Common myeloid progenitor, CD34-positive (primary cell): ENCODE measurements at regions not wholly inside any gene's neighbourhood (a gene's known extent, or its start where the extent isn't known, plus 50 kb on each side); places are given as distances from the start of the nearest gene placed in this dataset.

ENCODE experiments used
- CTCF ChIA-PET: fragments of 350-600 bp; sonication (Branson Sonifier 250); formaldehyde crosslinking; loops from one replicate; lab custom pipeline; 2021; ENCODE audit warnings: antibody characterized with exemption; lab: Charles Lee
- POLR2A ChIA-PET: fragments of 350-600 bp; sonication (Branson Sonifier 250); formaldehyde crosslinking; loops from one replicate; lab custom pipeline; 2021; ENCODE audit warnings: antibody characterized with exemption; lab: Charles Lee
- DNase-seq, 3 donors: peaks; one replicate each; pipeline versions ENCODE4 v3.0.0 to v3.0.0-alpha.2; 2013
- H3K27ac ChIP-seq, 2 experiments: 1 replicate in 1 of 2; 2 replicates in 1 of 2; pipeline ENCODE4 v1.7.0; 2013; ENCODE audit warnings: inconsistent platforms in 2 of 2, low read length in 2 of 2, mild to moderate bottlenecking in 2 of 2, low read depth in 1 of 2, moderate library complexity in 1 of 2; ENCODE audit not compliant: severe bottlenecking in 2 of 2, insufficient read depth in 1 of 2, poor library complexity in 1 of 2
- H3K27me3 ChIP-seq, 5 experiments: replicated peaks in 2 of 5; 1 replicate in 3 of 5; 2 replicates in 2 of 5; pipeline versions ENCODE4 v1.6.1 to v1.7.0; 2013; ENCODE audit warnings: low read length in 4 of 5, mild to moderate bottlenecking in 2 of 5, moderate library complexity in 2 of 5, inconsistent platforms in 1 of 5; ENCODE audit not compliant: insufficient read depth in 5 of 5, control insufficient read depth in 4 of 5
- H3K36me3 ChIP-seq, 4 experiments: 1 replicate in 2 of 4; 2 replicates in 2 of 4; pipeline versions ENCODE4 v1.6.1 to v1.7.0; 2013; ENCODE audit warnings: low read length in 3 of 4, control low read depth in 1 of 4, mild to moderate bottlenecking in 1 of 4; ENCODE audit not compliant: control insufficient read depth in 4 of 4, insufficient read depth in 4 of 4
- H3K4me1 ChIP-seq, 4 experiments: 1 replicate in 3 of 4; 2 replicates in 1 of 4; pipeline versions ENCODE4 v1.6.1 to v1.7.1; 2013; ENCODE audit warnings: low read length in 3 of 4, mild to moderate bottlenecking in 3 of 4, control low read depth in 1 of 4, inconsistent platforms in 1 of 4, moderate library complexity in 1 of 4; ENCODE audit not compliant: control insufficient read depth in 4 of 4, insufficient read depth in 4 of 4; ENCODE audit errors: control extremely low read depth in 1 of 4
- H3K4me3 ChIP-seq, 7 experiments: 1 replicate in 4 of 7; 2 replicates in 3 of 7; pipeline versions ENCODE4 v1.5.1 to v1.7.0; 2013; ENCODE audit warnings: mild to moderate bottlenecking in 7 of 7, low read length in 6 of 7, moderate library complexity in 6 of 7, inconsistent platforms in 2 of 7, low read depth in 2 of 7, control low read depth in 1 of 7; ENCODE audit not compliant: insufficient read depth in 4 of 7, control insufficient read depth in 1 of 7; ENCODE audit errors: extremely low read depth in 1 of 7
- H3K9me3 ChIP-seq, 5 experiments: 1 replicate in 4 of 5; 2 replicates in 1 of 5; pipeline versions ENCODE4 v1.6.1 to v1.7.1; 2013; ENCODE audit warnings: low read length in 4 of 5, mild to moderate bottlenecking in 2 of 5, inconsistent platforms in 1 of 5, low read depth in 1 of 5, moderate library complexity in 1 of 5; ENCODE audit not compliant: control insufficient read depth in 4 of 5, insufficient read depth in 2 of 5; ENCODE audit errors: control extremely low read depth in 1 of 5
- WGBS: methylation state at CpG from one replicate; pipeline ENCODE4 v1.1.5; 2013; ENCODE audit not compliant: insufficient coverage; 5-methylcytosine and 5-hydroxymethylcytosine counted together

DNA sequence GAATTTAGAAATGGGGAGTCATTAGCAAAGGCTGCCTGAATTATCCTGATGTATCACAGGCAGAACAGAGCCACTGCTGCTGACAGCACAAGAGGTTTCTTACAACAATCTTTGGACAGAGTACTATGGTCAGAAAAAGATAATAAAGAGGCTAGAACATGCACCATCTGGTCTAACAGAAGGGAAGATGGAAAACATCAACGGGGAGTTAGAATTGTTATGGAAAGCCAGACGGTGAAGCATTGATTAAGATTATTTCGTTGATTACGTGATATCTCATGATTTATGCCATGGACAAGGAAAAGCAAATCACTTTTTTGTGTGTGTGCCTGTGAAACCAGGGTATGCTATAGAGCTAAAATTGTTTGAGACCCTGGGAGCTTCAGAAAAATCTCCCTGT is 409.4 kb upstream of the ETAA1 start:
- WGBS: 97% methylated on average over 3 of the region's 4 CpGs
- Histone ChIP-seq H3K4me3 (no peak overlapping the region), H3K36me3 (no peaks in the 10 kb centered on the region), H3K9me3 (no peaks in the 10 kb centered on the region), H3K4me1 (no peaks in the 10 kb centered on the region), H3K27me3 (no peaks in the 10 kb centered on the region), H3K27ac (no peak overlapping the region)
- DNase-seq: no peak
- ChIA-PET CTCF (no interaction called here), POLR2A (no interaction called here)

GRCh38 chr2:66994654-66995053 is 402.5 kb upstream of the ETAA1 start:
- H3K9me3 ChIP-seq: peaks cover 0 to 1% (median 0%) of the 10 kb centered on the region in 5 experiments
- no peak for DNase-seq
- H3K27me3 ChIP-seq: no peaks in the 10 kb centered on the region
- no peak overlapping the region for H3K4me3 ChIP-seq
- H3K36me3 ChIP-seq: no peaks in the 10 kb centered on the region
- ChIA-PET POLR2A (no interaction called here), CTCF (no interaction called here)
- no peak overlapping the region for H3K27ac ChIP-seq
- no peaks in the 10 kb centered on the region for H3K4me1 ChIP-seq
- WGBS: no CpG with 5 or more reads among the region's 1 CpG

DNA sequence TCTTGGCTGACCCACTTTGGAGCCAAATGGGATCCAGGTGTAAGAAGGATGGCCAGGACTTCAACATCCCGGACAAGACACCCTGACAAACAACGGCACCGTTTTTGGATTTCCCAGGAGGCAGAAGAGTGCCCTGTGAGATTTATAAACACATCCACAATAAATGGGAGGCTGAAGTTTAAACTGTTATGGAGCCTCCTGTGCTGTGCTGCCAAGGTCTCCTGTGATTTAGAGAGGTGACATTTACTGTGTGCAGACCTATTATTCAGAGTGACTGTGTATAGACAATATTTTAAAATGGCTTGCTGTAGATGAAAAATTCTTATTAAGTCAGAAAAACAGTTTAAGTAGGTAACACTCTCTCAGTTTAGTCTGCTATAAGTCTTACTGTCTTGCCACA is 401.5 kb upstream of the ETAA1 start:
- H3K9me3 ChIP-seq: peaks cover 0 to 1% (median 0%) of the 10 kb centered on the region in 5 experiments
- no peaks in the 10 kb centered on the region for H3K4me1 ChIP-seq
- WGBS: 100% methylated on average over 3 of the region's 3 CpGs
- H3K27ac ChIP-seq: no peak overlapping the region
- H3K36me3 ChIP-seq: no peaks in the 10 kb centered on the region
- CTCF ChIA-PET: no interaction called here
- DNase-seq: no peak
- H3K27me3 ChIP-seq: no peaks in the 10 kb centered on the region
- H3K4me3 ChIP-seq: no peak overlapping the region
- POLR2A ChIA-PET: no interaction called here

DNA sequence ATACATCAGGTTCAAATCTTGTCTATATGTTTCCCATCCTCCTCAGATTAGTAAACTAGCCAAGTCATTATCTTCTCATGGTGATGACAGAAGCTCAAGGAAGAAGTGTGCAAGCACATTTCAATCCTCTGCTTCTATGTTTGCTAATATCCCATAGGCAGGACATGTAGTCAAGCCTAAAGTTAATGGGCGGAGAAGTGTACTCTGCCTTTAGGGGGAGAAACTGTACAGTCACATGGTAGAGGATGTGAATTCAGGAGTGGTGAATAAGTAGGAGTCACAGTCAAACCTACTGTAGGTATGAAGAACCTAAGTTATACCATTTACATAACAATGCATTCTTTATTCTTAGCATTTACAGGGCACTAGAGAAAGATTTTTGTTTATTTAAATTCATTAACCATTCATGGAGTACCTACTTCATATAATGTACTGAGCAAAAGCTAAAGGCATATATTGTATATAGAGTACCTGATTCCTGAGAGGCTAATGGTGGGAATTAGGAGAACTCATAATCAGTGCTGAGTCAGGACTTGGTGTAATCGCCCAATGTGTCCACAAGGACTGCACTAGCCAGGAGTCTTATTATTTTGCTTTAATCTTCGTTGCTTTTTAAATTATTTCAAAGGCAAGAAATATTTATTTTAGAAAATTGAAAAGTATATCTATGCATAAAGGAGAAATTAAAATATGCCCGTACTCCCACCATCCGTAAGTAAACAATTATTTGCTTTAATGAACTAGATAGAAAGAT is 394.3 kb upstream of the ETAA1 start:
- no CpG with 5 or more reads among the region's 5 CpGs for WGBS
- Histone ChIP-seq H3K9me3 (no peaks in the 10 kb centered on the region), H3K4me3 (no peak overlapping the region), H3K36me3 (no peaks in the 10 kb centered on the region), H3K4me1 (no peaks in the 10 kb centered on the region), H3K27ac (no peak overlapping the region), H3K27me3 (no peaks in the 10 kb centered on the region)
- DNase-seq: no peak
- ChIA-PET POLR2A (no interaction called here), CTCF (no interaction called here)

GRCh38 chr2:67006373-67006960 is 390.7 kb upstream of the ETAA1 start:
- POLR2A ChIA-PET: no interaction called here
- peaks cover 0 to 2% (median 0%) of the 10 kb centered on the region in 5 experiments for H3K9me3 ChIP-seq
- DNase-seq: no peak
- no peak overlapping the region for H3K4me3 ChIP-seq
- WGBS: 100% methylated on average over 1 of the region's 5 CpGs
- no peaks in the 10 kb centered on the region for H3K27me3 ChIP-seq
- CTCF ChIA-PET: no interaction called here
- no peak overlapping the region for H3K27ac ChIP-seq
- H3K36me3 ChIP-seq: no peaks in the 10 kb centered on the region
- no peaks in the 10 kb centered on the region for H3K4me1 ChIP-seq

- H3K9me3 ChIP-seq: peaks cover 0 to 2% (median 0%) of the 10 kb centered on the region in 5 experiments
- ChIA-PET POLR2A (no interaction called here), CTCF (no interaction called here)
- no peak for DNase-seq
- H3K36me3 ChIP-seq: no peaks in the 10 kb centered on the region
- H3K27ac ChIP-seq: no peak overlapping the region
- no peaks in the 10 kb centered on the region for H3K27me3 ChIP-seq
- no peaks in the 10 kb centered on the region for H3K4me1 ChIP-seq
- WGBS: 98% methylated on average over 3 of the region's 4 CpGs
- H3K4me3 ChIP-seq: no peak overlapping the region
Measured at GRCh38 chr2:67008155-67008554, 389.0 kb upstream of the ETAA1 start.

GRCh38 chr2:67012165-67012564 is 385.0 kb upstream of the ETAA1 start:
- no peaks in the 10 kb centered on the region for H3K27me3 ChIP-seq
- DNase-seq: no peak
- 100% methylated on average over 1 of the region's 1 CpG for WGBS
- peaks cover 0 to 2% (median 0%) of the 10 kb centered on the region in 5 experiments for H3K9me3 ChIP-seq
- no peaks in the 10 kb centered on the region for H3K36me3 ChIP-seq
- POLR2A ChIA-PET: no interaction called here
- no peak overlapping the region for H3K4me3 ChIP-seq
- no peaks in the 10 kb centered on the region for H3K4me1 ChIP-seq
- CTCF ChIA-PET: no interaction called here
- no peak overlapping the region for H3K27ac ChIP-seq
